Stomach (tissue), 4 donors: ENCODE measurements at regions not wholly inside any gene's neighbourhood (a gene's known extent, or its start where the extent isn't known, plus 50 kb on each side); places are given as distances from the start of the nearest gene placed in this dataset.

Source experiments
- CTCF ChIP-seq, 7 experiments: fragments of 450-650 bp in 4 of 7; fragments of 200-600 bp in 3 of 7; sonication (generic) in 3 of 7; IDR thresholded peaks; one replicate each; pipeline ENCODE4 v1.5.1; 2016 to 2019; ENCODE audit warnings: antibody characterized with exemption in 7 of 7, control low read depth in 2 of 7, mild to moderate bottlenecking in 1 of 7
- POLR2AphosphoS5 ChIP-seq, 3 donors: sonication (generic); formaldehyde crosslinking; IDR thresholded peaks; one replicate each; pipeline ENCODE4 v1.6.1; 2016; ENCODE audit warnings: antibody characterized with exemption in 3 of 3

GRCh38 chr2:164032995-164033394, 297.2 kb upstream of the FIGN start:
- TF ChIP-seq CTCF (IDR thresholded peaks at IDR 0.05) = no peak
- TF ChIP-seq POLR2AphosphoS5 (IDR thresholded peaks at IDR 0.05) = no peak
